Stimulated activated CD4-positive, alpha-beta T cell treated with anti-CD3 and anti-CD28 coated beads, Interleukin-12 subunit alpha, Interleukin-12 subunit beta, amount 100 ng/mL, for 4 hours (primary cell): ENCODE measurements at regions not wholly inside any gene's neighbourhood (a gene's known extent, or its start where the extent isn't known, plus 50 kb on each side); places are given as distances from the start of the nearest gene placed in this dataset.

ENCODE experiments used
- DNase-seq: peaks from one replicate; pipeline ENCODE4 v3.0.0-alpha.2; 2020

DNA sequence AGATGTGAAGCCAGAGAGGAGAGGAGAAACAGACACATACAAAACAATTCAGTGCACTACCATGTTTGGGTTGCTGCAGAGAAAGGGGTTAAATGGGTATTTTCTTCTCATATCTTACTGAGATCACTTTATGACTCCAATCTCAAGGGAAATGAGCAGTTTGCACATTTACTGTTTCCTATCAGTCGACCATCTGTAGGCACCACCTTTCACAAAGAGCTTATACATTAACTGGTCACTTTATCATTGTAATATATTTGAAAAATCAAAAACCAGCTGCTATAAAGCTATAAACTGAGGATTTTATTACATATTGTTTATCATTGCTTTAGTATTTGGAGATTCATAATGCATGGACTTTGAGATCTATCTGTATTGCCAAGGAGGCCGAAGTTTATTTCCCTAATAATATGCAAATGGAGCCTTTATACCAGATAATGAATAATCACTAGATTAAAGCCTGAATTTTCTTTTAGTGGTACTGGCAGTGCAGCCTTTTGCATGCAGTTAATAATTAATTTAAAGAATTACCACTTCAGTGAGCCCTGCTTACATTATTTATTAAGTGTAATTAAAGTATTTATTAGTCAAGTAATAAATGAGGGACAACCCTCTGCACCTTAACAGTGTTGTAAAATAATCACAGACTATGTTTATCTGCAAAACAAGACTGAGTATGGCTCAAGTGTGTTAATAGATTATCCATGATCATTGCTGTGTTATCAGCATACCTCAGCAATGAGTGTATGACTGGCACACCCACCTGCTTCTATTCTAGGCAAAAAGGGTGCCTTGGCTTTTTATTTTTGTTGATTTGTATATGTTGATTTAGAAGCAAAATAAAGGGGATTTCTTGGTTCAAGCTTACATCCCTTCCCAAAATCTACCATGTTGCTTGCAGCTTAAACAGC is 167.7 kb upstream of the SLC14A2 start:
- no peak for DNase-seq

DNA sequence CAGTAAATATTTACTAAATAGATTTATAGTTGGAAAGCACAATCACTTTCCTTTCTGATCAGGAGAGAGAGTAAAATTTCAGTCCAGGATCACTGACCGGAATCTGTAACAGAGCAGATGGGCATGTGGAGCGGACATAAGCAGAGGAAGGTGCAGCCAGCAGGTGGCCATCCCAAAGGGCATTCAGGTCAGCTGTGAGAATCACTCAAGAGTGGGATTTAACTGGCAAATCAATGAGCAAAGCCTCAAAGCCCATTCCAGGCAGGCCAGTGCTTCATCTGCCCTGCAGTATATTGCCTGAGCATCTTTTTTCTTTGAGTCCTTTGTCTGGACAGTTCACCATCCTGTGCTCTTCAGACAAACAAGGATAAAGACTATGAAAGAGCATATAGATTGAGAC is 166.4 kb upstream of the SLC14A2 start:
- no peak for DNase-seq

DNA sequence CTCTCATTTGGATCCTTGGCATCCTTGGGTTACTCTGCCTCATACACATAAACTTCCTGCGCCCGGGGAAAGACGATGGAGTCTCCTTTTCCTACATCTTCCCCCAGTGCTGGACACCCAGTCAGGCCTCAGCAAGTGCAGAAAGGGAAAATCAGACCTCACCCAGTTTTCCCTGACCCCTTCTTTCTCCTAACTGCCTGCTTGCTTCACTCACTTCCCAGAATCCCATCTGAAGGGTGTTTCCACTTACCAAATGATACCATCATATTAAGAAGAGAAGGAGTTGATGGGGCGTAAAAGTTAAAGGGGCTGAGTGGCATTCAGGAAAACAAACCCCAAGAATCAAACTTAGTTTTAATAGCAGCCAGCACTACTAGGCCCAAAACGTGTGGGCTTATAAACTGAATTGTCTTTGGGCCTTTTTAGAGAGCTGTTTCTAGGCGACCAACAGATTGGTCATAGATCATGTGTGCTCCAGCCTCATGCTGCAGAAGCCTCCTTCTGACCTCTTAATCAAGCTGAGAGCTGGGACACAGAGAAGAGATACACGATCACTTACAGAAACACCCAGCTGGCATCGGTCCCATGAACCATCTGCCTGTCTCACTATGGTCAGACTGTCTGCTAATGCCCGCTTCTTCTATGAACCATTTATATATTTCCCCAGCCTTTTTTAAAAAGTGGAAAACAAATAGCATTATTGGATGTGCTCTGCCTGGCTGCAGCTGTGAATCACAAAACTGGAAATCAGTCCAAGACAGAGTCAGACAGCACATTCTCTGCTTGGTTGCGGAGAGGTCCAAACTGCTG is 165.7 kb upstream of the SLC14A2 start:
- DNase-seq, result no peak

DNA sequence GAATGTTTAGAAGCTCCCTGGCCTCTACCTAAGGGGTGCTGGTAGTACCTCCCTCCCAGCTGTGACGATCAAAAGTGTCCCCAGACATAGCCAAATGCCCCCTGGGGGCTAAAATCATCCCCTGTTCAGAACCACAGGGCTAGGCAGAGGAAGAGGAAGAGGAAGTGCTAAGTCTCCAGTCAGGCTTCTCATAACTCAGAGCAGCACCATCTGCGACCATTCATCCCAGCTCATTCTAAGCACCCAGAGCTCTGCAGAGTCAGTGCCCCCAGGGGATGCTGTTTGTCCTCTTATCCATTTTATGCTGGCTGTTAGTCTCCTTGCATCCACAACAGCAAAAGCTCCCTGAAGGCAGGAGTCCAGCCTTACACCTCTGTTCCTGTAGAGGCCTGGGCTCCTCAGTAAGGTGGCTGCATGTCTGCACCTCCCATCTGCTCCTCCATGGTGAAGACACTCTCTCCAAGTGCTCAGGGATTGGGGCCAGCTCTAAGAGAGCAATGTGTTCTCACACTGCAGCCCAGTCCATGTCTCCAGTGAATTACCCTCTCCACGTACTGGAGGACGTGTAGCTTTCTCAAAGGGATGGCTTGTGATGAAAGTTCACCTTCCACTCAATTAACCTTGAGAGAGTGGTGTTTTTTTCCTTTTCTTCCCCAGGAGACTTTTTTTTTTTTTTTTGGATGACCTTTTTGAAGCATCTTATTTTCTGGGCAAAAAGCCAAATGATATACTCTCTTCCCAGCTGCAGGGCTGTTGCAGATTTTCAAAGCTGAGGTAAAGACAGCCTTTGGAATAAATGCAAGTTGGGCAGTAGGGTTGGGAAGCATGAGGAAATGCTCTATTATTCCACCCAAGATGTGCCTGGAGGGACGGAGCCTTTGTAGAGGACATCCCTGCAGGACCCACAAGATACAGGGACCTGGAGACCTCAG is 158.9 kb upstream of the SLC14A2 start:
- DNase-seq, result no peak

DNA sequence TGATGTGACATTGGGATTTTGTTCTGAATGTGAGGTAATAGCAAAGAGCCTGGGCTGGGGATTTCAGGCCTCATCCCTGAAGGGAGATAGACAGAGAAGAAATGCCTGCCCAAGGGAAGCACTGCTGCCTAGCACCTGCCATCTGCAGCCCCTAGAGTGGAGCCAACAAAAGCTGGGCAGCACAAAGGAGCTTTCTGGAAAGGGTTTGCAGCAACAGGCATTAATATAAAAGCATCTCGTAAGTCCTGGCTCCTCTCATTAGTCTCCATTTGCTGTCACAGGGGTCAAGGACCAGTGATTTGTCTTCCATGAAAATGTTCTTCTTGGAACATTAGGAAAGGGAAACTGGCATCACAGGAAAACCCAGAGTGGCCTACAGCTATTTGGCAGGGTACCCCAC is 157.2 kb upstream of the SLC14A2 start:
- DNase-seq, result no peak

DNA sequence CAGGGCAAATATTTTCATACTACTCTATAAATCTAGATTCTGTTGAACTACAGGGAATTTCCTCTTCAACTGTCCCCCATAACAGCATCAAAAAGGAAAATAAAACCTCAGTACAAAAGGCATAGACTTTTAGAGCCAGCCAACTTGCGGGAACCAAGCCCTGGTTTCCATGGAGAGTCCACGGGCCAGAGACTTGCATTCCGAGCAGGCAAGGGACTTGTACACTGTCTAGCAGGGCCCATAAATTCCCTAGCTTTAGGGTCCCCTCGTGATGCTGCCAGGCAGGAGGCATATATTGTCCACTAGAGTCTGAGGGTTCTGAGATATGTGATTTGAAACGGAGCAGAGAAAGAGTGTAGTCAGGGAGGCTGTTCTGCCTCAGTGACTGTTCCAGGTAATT is 153.1 kb upstream of the SLC14A2 start:
- no peak for DNase-seq

DNA sequence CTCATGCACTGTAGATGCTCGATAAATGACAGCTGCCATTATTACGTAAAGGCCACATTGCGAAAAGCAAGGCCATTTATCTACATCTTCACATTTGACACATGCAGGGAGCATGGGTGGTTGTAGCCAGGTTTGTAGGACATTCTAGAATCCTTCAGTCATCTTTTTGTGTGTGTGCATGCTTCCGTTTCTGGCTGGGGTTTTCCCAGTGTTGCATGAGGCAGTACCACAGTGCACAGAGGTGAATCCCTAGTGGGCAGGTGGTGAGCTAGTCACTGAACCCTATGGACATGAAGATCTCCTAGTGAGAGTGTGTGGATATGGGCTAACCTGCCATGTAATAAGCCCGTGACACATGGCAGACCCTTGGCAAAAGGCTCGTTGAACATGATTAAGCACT is 151.8 kb upstream of the SLC14A2 start:
- no peak for DNase-seq

DNA sequence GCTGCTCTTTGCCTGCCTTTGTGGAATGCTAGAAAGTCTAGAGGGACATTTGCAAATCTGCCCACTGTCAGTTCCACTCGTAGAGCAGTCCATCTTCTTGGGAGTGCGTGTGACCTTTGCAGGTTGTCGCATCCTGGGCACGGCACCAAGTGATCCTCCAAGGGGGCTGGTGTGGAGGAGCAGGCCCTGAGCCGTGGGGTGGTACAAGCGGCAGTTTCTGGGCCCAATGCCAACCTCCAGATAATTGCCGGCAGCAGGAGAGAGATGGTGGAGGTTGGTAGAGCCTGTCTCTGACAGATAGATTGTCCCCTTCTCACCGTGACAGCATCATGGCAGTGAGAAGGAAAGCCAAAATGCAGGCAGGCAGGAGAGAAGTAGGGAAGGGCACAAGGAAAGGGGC is 150.7 kb upstream of the SLC14A2 start:
- no peak for DNase-seq

DNA sequence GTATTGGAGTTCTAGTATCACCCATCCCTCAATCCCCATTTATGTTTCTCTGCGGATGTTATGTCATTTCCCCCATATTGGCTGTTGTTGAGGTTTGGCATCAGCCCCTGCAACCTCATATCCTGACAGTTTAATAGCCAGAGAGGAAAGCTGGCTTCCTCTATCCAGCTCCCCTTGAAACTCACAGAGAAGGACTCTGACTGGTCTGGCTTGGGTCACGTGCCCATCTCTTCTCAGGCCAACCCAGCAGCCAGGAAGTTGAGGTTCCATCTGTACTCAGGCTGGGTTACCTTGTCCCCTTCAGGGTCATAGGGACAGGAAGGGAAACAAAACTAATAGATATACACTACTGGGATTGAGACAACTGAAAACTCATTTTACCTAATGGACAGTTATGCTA is 148.0 kb upstream of the SLC14A2 start:
- DNase-seq, result no peak

DNA sequence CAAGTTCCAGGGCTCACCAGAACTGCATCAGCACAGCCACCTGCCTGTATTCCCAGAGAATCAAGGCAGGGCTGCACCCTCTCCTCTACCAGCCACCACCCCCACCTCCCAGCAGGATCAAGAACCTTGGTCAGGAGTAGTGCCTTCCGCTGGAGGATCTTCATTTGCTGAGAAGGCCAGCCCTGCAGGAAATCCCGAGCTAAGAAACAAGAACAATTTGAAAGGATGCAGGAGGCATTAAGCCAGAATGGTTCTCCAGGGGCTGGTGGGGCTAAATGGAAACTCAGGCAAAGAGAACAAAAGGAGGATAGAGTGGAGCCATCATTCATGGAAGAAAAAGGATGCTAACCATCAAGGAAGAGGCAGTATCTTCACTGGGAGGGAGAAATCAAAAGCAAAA is 147.3 kb upstream of the SLC14A2 start:
- no peak for DNase-seq

DNA sequence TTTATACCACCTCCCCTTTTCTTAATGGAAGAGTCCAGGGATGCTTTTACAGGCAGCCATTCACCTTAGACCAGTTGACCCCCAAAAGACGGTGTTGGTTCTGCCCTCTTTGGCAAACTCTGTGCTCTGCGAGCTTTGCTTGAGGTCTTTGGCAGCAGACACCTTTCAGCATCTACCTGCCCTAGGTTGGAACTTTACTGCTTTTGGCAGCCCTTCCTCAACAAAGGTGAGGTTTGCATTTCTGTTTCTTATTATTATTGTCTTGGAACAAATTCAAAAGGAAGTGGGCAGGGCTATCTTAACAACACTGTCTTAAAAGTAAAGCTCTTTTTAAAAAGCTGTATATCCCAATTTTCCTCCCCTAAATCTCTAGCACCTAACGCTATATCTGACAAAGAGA is 136.4 kb upstream of the SLC14A2 start:
- DNase-seq, result no peak

DNA sequence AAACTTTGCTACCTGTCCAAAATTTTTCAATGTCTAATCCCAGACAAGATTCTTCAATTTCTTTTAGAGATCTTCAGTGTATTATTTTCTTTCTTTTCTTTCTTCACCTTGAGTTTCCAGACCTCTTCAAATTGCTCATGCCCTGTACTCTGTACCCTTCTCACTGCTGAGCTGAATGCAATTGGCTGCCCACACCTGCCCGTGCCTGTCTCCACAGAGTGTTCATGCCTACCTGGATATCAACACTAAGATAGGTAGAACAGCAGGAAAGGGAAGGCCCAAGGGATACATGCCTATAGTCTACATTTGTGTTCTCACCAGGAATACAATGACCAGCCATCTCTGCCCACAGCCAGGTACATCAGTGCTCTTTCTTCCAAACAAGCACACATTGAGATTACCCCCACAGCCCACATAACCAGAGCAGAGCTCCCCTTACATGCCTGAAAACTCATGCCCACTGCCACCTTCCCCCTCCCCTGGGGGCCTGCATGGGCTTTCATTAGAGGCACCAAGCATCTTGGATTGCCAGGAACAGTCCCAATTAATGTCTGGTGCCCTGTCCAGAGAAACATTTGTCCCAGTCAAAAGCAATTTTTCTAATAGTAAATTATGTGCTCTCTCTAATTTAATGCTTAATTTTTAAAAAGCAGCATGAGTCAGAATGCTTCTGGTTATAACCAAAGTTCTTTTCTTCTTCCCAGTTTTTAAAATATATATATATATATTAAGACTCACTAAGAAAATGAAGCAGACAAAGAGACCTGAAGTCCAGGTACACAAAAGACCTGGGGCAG is 134.9 kb upstream of the SLC14A2 start:
- DNase-seq, result no peak

DNA sequence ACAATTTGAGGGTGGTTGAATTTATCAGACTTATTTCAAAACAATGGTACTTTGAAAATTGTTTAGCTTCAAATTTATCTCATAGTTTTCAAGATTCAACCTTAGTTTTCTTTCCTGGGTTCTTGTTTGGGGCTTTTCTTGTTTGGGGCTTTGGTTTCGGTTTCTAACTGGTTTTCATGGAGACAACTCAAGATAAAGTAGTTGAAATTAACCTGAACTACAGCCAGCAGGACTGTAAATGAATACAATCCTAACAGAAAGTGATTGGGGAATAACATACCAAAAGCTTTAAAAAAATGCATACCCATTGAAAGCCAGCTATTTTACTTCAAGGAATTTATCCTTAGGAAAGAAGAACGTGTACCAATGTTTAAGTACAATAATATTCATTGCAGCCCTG is 133.5 kb upstream of the SLC14A2 start:
- no peak for DNase-seq

DNA sequence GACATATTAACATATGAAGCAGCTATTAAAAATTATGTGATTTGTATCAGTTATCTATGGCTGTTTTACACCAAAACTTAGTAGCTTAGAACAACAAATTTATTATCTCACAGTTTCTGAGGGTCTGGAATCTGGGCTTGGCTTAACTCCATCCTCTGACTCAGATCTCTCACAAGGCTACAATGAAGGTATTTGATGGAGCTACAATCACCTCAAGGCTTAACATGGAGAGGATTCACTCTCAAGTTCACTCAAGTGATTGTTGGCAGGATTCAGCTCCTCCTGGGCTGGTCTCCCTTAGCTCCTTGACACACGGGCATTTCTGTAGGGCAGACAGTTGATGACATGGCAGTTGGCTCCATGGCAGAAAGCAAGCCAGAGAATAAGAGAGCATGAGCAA is 133.0 kb upstream of the SLC14A2 start:
- no peak for DNase-seq

DNA sequence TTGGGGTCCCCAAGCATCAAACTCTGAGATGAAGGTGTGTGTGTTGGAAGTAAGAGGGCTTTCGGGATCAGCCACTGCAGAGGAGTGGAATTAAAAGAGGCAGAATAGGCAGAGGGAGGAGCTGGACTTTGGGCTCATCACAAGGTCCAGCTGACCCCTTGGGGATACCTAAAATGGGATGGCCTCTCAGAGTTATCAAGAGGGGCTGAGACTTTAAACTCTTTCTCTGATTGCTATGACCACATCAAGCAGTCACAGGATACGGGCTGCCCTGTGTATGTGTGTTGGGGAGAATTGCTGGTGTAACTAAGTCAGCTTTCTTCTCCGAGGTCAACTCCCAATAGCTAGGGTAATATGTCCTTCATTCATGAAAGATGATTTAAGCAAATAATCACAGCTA is 127.7 kb upstream of the SLC14A2 start:
- no peak for DNase-seq

DNA sequence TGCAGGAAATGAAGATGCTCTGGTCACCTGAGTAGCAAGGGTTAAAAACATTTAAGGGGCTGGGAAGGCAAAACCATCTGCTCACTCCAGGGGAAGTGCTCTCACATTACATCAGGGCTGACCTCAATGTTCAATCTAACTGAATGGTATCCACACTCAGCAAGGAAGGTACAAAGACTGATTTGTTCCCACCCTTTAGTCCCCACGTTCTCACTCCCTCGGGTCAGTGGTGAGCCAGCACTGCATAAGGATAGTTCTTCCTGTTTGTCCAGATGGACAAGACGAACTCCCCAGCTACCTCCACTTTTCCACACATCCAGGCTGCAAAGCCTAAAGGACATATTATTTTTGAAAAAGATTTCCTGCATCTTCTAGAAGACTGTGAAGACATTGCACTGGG is 126.6 kb upstream of the SLC14A2 start:
- DNase-seq, result no peak

DNA sequence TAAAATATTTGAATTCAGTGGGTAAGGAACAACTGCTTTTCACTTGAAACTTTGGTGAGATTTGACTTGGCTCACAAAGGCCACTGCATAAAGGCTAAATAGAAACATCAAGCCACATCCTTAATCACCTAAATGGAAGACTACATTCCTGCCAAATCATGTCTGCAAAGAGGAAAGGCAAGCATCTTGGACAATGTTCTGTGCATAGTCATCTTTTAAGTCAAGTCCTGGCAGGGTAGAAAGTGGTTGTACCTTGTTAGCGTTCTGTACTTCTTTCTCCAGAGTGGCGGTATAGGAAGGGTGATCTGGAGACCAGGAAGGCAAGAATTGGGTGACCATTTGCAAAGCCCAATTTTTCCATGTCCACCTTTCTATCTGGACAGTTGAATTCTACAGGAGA is 121.4 kb upstream of the SLC14A2 start:
- no peak for DNase-seq

DNA sequence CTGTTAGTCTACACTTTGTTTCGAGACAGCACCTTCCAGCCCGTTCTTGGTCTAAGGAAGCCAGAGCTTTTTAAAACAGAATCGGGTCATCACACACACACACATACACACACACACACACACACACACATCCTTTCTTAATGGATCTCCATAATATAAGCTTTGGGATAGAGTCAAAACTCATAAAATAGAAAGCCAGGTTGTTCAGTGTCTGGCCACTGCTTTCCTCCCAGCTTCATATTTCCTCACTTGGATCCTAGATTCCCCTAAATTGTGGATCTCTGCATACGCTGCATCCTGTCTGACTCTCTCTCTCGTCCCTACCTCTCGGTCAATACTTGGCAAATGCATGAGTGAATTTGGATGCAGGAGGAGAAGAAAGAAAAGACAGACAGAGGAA is 120.5 kb upstream of the SLC14A2 start:
- no peak for DNase-seq

DNA sequence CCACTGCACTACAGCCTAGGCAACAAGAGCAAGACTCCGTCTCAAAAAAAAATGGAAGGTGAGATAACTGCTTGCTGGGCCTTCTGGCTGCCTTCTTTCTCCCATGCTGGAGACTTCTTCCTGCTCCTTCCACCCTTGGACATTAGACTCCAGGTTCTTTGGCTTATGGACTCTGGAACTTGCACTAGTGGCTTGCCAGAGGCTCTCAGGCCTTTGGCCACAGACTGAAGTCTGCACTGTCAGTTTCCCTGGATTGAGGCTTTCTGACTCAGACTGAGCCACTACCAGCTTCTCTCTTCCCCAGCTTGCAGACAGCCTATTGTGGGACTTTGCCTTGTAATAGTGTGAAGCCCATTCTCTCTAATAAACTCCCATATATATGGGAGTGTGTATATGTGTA is 118.5 kb upstream of the SLC14A2 start:
- DNase-seq, result no peak

DNA sequence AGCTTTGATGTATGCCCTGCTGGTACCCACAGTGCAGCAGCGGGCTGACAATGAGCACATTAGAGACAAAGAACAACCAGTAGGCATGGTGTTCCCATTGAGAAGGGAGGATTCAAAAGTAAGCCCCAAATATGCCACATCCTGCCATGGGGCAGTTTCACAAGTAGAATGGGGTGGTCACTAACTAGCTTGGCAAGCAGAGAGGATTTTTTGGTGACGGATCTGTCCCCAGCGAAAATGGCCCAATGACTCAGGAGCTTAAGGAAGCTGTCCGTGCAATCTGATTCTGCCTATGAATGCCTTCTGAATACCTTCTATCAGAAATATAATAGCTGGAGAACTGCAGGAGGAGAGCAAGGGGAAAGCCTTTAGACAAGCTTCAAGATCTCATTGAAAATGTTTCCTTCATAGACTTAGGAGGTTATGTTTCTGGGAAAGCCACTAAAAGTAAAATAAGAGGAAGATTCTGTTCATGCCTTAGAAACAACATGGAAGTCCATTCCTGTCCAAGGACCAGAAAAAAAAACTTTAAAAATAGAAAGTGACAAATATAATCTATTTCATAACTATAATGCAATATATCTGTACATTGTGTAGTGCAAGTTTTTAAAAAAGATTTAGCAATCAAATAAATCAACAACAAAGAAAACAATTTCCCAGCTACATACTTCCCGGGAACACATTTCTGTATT is 117.5 kb upstream of the SLC14A2 start:
- DNase-seq, result no peak

DNA sequence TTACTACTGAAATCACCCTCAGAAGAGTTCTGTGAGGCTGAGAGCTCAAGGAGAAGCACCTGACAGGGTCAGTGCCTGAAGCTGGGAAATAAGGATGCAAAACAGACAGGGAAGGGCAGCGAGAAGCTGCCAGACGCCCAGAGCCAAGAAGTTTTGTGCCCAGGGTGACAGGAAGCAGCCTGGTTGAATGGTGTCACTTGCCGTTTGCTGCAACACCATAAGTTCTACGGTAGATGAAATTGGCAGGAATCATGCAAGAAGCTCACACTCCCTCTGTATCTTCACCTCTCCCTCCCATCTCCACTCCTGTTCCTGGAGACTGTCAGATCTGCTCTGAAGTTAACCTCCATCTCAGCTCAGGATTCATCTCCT is 117.0 kb upstream of the SLC14A2 start:
- no peak for DNase-seq

DNA sequence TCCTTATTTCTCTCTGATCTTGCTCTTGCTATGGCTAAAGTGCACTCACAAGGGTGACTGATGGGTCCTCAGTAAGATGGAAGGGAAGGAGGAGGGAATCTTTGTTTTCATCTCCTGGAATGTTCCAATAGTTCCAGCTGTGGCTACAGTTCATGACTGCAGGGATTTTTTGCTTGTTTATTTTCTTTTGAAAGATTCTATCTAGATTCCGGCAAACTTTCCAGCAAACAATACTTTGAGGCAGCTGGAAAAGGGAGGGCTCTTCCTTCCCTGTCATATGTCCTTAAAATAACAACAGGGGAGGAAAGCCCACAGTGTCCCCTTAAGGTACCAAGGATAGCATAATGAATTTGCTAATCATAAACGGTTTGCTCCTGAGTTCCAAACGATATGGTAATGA is 111.3 kb upstream of the SLC14A2 start:
- no peak for DNase-seq
